Naive thymus-derived CD4-positive, alpha-beta T cell (primary cell): ENCODE measurements at regions not wholly inside any gene's neighbourhood (a gene's known extent, or its start where the extent isn't known, plus 50 kb on each side); places are given as distances from the start of the nearest gene placed in this dataset.

Experiments
- ATAC-seq: fragments of 150-1000 bp; cut with Tn5 transposase; 2 replicates; pipeline ENCODE4 v1.10.0; 2021; ENCODE audit warnings: mild to moderate bottlenecking, moderate library complexity
- CTCF ChIA-PET: fragments of 350-600 bp; sonication (Branson Sonifier 250); formaldehyde crosslinking; loops from one replicate; lab custom pipeline; 2021; ENCODE audit warnings: antibody characterized with exemption; lab: Charles Lee
- POLR2A ChIA-PET: fragments of 350-600 bp; sonication (Branson Sonifier 250); formaldehyde crosslinking; loops from one replicate; lab custom pipeline; 2021; ENCODE audit warnings: antibody characterized with exemption, inconsistent platforms; lab: Charles Lee
- DNase-seq, 9 donors: peaks; one replicate each; pipeline versions ENCODE4 v3.0.0 to v3.0.0-alpha.2; 2020 to 2022; ENCODE audit warnings: mixed read lengths in 1 of 9
- H3K27ac ChIP-seq: one replicate; pipeline ENCODE4 v1.7.0; 2013; ENCODE audit warnings: mild to moderate bottlenecking, low read depth, low read length, moderate library complexity
- H3K27me3 ChIP-seq, 2 donors: one replicate each; pipeline ENCODE4 v1.7.0; 2013; ENCODE audit warnings: low read length in 2 of 2, mild to moderate bottlenecking in 2 of 2, moderate library complexity in 2 of 2; ENCODE audit not compliant: control insufficient read depth in 2 of 2, insufficient read depth in 2 of 2
- H3K36me3 ChIP-seq, 3 experiments: 1 replicate in 2 of 3; 2 replicates in 1 of 3; pipeline ENCODE4 v1.7.0; 2013; ENCODE audit warnings: low read length in 3 of 3, mild to moderate bottlenecking in 3 of 3, moderate library complexity in 1 of 3; ENCODE audit not compliant: insufficient read depth in 3 of 3, control insufficient read depth in 2 of 3
- H3K4me1 ChIP-seq, 2 donors: one replicate each; pipeline ENCODE4 v1.7.0; 2013; ENCODE audit warnings: low read length in 2 of 2, mild to moderate bottlenecking in 2 of 2, moderate library complexity in 1 of 2; ENCODE audit not compliant: control insufficient read depth in 2 of 2, insufficient read depth in 2 of 2
- H3K4me3 ChIP-seq: 2 replicates; pipeline ENCODE4 v1.7.0; 2013; ENCODE audit warnings: mild to moderate bottlenecking, low read length
- H3K9me3 ChIP-seq, 3 experiments: 1 replicate in 2 of 3; 2 replicates in 1 of 3; pipeline ENCODE4 v1.7.0; 2013; ENCODE audit warnings: low read length in 3 of 3; ENCODE audit not compliant: control insufficient read depth in 2 of 3
- H3K27ac Mint-ChIP-seq, 9 donors: one replicate each; pipeline ENCODE4 v1.8.0; 2020 to 2022; ENCODE audit warnings: mixed read lengths in 9 of 9, mild to moderate bottlenecking in 8 of 9, moderate library complexity in 5 of 9, inconsistent platforms in 2 of 9
- H3K27me3 Mint-ChIP-seq, 5 donors: one replicate each; pipeline ENCODE4 v1.8.0; 2021 to 2022; ENCODE audit warnings: mixed read lengths in 5 of 5, mild to moderate bottlenecking in 1 of 5
- H3K36me3 Mint-ChIP-seq, 5 donors: one replicate each; pipeline ENCODE4 v1.8.0; 2020 to 2022; ENCODE audit warnings: mixed read lengths in 5 of 5, mild to moderate bottlenecking in 3 of 5, inconsistent platforms in 1 of 5
- H3K4me1 Mint-ChIP-seq, 7 donors: one replicate each; pipeline ENCODE4 v1.8.0; 2020 to 2022; ENCODE audit warnings: mixed read lengths in 7 of 7, mild to moderate bottlenecking in 3 of 7, inconsistent platforms in 1 of 7
- H3K4me3 Mint-ChIP-seq, 10 donors: one replicate each; pipeline ENCODE4 v1.8.0; 2020 to 2022; ENCODE audit warnings: mild to moderate bottlenecking in 10 of 10, mixed read lengths in 10 of 10, moderate library complexity in 6 of 10, inconsistent platforms in 2 of 10
- H3K9me3 Mint-ChIP-seq, 11 donors: one replicate each; pipeline ENCODE4 v1.8.0; 2020 to 2022; ENCODE audit warnings: mixed read lengths in 11 of 11, mild to moderate bottlenecking in 4 of 11, inconsistent platforms in 1 of 11, moderate library complexity in 1 of 11
- intact Hi-C, 2 donors: fragments of 100-400 bp; cut with micrococcal nuclease; formaldehyde crosslinking; loops; one replicate each; pipeline ENCODE4 v1.15.1; 2023

DNA sequence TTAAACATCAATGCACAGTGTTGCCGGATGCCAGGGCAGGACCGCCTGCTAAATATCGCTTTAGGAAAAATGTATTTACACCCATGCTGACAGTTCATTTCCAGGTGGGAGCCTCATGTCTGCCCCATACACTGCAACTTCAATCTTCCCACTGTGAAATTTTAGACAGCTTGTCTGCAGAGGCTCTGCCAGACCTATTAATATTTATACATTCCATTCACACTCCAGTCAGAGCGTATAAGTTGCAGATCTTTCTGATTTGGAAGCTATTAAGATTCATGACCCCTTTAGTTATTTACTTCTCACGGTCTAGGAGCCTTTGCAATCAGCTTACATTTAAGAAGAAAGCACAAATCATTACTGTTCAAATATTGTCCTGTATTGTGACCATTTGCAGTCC is 357.4 kb downstream of the ATP23 start:
- Histone ChIP-seq H3K9me3 (no peaks in the 10 kb centered on the region), H3K27me3 (no peaks in the 10 kb centered on the region), H3K27ac (no peak overlapping the region), H3K4me1 (no peaks in the 10 kb centered on the region), H3K36me3 (no peaks in the 10 kb centered on the region), H3K4me3 (no peak overlapping the region)
- peaks cover 0 to 26% (median 5%) of the 10 kb centered on the region in 5 donors for H3K27me3 Mint-ChIP-seq
- no peaks in the 10 kb centered on the region for H3K4me1 Mint-ChIP-seq
- no peak for DNase-seq
- POLR2A ChIA-PET, result no interaction called here
- CTCF ChIA-PET, result no interaction called here
- intact Hi-C loops, result no loop called here
- H3K9me3 Mint-ChIP-seq, result peaks cover 0 to under 1% (median 0%) of the 10 kb centered on the region in 11 donors
- no peak overlapping the region for H3K27ac Mint-ChIP-seq
- H3K4me3 Mint-ChIP-seq, result no peak overlapping the region
- no peak for ATAC-seq
- no peaks in the 10 kb centered on the region for H3K36me3 Mint-ChIP-seq

DNA sequence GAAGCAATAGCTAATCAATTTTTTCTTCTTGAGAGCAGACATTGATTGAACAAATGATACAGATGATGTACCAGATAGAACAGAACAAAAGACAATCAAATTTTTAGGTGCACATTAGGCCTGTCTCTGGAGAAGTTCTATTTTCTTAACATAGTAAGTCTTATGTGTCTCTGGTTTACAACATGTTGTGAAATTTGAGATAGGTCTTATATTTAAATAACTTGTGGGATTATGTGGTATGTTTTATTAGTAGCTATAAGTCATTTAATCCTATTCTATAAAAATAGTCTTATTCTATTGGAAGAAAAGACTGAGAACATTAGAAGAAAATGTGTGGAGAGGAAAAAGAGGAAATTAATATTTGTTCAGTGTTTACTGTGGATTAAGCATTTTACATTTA is 358.0 kb downstream of the ATP23 start:
- no peak overlapping the region for H3K4me3 Mint-ChIP-seq
- CTCF ChIA-PET, result no interaction called here
- DNase-seq (no peak), ATAC-seq (no peak)
- H3K27me3 ChIP-seq, result no peaks in the 10 kb centered on the region
- H3K4me1 ChIP-seq, result no peaks in the 10 kb centered on the region
- H3K36me3 Mint-ChIP-seq, result no peaks in the 10 kb centered on the region
- H3K27ac Mint-ChIP-seq, result no peak overlapping the region
- H3K27me3 Mint-ChIP-seq, result peaks cover 0 to 26% (median 5%) of the 10 kb centered on the region in 5 donors
- POLR2A ChIA-PET, result no interaction called here
- intact Hi-C loops, result no loop called here
- H3K4me1 Mint-ChIP-seq, result no peaks in the 10 kb centered on the region
- no peaks in the 10 kb centered on the region for H3K36me3 ChIP-seq
- H3K9me3 Mint-ChIP-seq, result no peaks in the 10 kb centered on the region
- H3K4me3 ChIP-seq, result no peak overlapping the region
- no peaks in the 10 kb centered on the region for H3K9me3 ChIP-seq
- no peak overlapping the region for H3K27ac ChIP-seq

DNA sequence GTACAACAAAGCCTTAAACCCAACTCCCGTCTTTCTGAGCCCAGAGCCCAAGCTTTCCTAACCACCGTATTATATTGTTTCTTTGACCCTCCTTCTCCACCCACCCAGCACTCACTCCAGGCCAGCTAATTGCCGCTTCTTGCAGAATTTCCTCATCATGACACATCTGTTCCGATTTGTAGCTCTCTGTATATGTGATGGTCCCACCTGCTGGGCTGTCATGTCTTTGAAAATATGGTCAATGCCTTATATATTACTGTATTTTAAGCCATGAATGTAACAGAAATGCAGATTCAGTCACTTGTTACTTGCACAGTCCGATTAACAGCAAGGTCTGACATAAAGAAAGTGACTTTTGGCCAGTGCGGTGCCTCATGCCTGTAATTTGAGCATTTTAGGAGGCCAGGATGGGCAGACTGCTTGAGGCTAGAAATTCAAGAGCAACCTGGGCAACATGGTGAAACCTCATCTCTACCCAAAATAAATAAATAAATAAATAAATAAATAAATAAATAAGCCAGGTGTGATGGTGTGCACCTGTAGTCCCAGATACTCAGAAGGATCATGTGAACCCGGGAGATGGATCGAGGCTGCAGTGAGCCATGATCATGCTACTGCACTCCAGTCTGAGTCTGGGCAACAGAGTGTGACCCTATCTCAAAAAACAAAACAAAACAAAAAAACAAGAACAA is 359.8 kb downstream of the ATP23 start:
- Mint-ChIP-seq H3K4me1 (no peaks in the 10 kb centered on the region), H3K9me3 (no peaks in the 10 kb centered on the region), H3K36me3 (no peaks in the 10 kb centered on the region), H3K27ac (no peak overlapping the region), H3K27me3 (peaks cover 0 to 16% (median 0%) of the 10 kb centered on the region in 5 donors), H3K4me3 (no peak overlapping the region)
- DNase-seq (no peak), ATAC-seq (no peak)
- no peaks in the 10 kb centered on the region for H3K27me3 ChIP-seq
- H3K4me3 ChIP-seq, result no peak overlapping the region
- POLR2A ChIA-PET, result no interaction called here
- CTCF ChIA-PET, result interaction anchor here (0.6 kb wide), 1 partner anchor 8 kb away, joined by 3 read pairs; no protein-coding TSS in a partner anchor
- H3K36me3 ChIP-seq, result no peaks in the 10 kb centered on the region
- no peaks in the 10 kb centered on the region for H3K9me3 ChIP-seq
- intact Hi-C loops, result no loop called here
- H3K27ac ChIP-seq, result no peak overlapping the region
- no peaks in the 10 kb centered on the region for H3K4me1 ChIP-seq

DNA sequence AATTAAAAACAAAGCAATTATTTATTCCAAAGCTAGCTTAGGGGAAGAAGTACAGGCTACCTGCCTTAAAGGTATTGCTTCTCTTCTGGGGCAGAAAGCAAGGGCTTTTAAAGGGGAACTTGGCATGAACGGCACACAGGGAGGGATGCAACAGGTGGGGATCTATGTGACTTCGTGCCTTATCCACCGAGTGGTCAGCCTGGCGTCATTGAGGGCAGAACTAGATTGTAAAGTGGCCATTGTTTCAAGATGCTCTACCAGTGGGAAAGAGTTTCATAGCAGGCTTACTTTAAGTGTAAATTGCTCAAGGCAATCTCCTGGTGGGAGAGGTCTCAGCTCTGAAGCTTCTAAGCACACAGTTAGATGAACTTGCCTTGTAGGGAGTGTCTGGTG is 360.4 kb downstream of the ATP23 start:
- H3K27ac ChIP-seq, result no peak overlapping the region
- CTCF ChIA-PET, result no interaction called here
- POLR2A ChIA-PET, result no interaction called here
- intact Hi-C loops, result no loop called here
- H3K27ac Mint-ChIP-seq, result no peak overlapping the region
- no peaks in the 10 kb centered on the region for H3K27me3 ChIP-seq
- H3K9me3 ChIP-seq, result no peaks in the 10 kb centered on the region
- H3K36me3 ChIP-seq, result no peaks in the 10 kb centered on the region
- H3K4me3 Mint-ChIP-seq, result no peak overlapping the region
- peaks cover 0 to 16% (median 0%) of the 10 kb centered on the region in 5 donors for H3K27me3 Mint-ChIP-seq
- H3K4me1 ChIP-seq, result no peaks in the 10 kb centered on the region
- H3K36me3 Mint-ChIP-seq, result no peaks in the 10 kb centered on the region
- no peaks in the 10 kb centered on the region for H3K4me1 Mint-ChIP-seq
- DNase-seq (no peak), ATAC-seq (no peak)
- no peak overlapping the region for H3K4me3 ChIP-seq
- H3K9me3 Mint-ChIP-seq, result peaks cover 0 to 5% (median 0%) of the 10 kb centered on the region in 11 donors

DNA sequence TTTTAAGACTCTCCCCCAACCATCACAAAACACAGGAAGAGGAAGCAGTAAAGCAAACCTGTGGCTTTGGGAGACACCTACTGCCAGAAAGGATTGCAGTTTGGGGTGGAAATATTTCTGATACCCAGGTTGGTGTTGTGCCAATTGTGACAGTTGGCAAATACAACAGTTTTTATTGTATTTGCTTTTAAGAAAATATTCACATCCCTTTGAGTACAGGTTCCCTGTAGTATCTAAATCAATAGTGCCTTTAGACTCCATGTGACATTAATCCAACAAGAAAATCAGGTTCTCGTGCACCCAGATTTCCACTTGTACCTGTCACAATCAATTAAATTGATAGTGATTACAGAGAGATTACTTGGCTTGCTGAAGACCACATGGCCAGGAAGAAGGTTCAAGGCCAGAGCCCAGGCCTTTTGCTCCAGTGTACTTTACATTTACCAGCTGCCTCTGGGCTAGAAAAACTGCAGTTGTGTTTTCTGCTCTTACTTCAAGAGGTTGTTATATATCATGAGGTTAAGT is 361.2 kb downstream of the ATP23 start:
- Histone ChIP-seq H3K27me3 (no peaks in the 10 kb centered on the region), H3K4me1 (no peaks in the 10 kb centered on the region), H3K9me3 (no peaks in the 10 kb centered on the region), H3K27ac (no peak overlapping the region), H3K4me3 (no peak overlapping the region), H3K36me3 (no peaks in the 10 kb centered on the region)
- Mint-ChIP-seq H3K9me3 (peaks cover 0 to 6% (median 0%) of the 10 kb centered on the region in 11 donors), H3K4me1 (no peaks in the 10 kb centered on the region), H3K27me3 (peaks cover 0 to 12% (median 0%) of the 10 kb centered on the region in 5 donors), H3K36me3 (no peaks in the 10 kb centered on the region), H3K27ac (no peak overlapping the region), H3K4me3 (no peak overlapping the region)
- POLR2A ChIA-PET, result no interaction called here
- DNase-seq (no peak), ATAC-seq (no peak)
- intact Hi-C loops, result no loop called here
- CTCF ChIA-PET, result no interaction called here

DNA sequence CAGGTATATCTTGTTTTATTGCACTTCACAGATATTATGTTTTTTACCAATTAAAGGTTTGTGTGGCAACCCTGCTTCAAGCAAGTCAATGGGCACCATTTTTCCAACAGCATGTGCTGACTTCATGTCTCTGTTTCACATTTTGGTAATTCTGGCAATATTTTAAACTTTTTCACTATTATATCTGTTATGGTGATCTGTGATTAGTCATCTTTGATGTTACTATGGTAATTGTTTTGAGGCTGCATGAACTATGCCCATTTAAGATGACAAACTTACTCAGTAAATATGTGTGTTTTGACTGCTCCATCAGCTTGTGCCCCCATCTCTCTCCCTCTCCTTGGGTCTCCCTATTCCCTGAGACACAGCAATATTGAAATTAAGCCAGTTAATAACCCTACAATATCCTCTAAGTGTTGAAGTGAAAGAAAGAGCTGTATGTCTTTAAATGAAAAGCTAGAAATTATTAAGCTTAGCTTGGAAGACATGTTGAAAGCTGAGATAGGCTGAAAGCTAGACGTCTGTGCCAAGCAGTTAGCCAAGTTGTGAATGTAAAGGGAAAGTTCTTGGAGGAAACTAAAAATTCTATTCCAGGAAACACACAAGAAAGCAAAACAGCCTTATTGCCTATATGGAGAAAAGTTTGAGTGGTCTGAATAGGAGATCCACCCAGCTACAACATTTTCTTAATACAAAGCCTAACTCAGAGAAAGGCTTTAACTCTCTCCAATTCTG is 365.1 kb downstream of the ATP23 start:
- ATAC-seq, result no peak
- H3K4me1 Mint-ChIP-seq, result no peaks in the 10 kb centered on the region
- intact Hi-C loops, result no loop called here
- CTCF ChIA-PET, result no interaction called here
- no peak overlapping the region for H3K27ac ChIP-seq
- no peaks in the 10 kb centered on the region for H3K36me3 ChIP-seq
- DNase-seq, result no peak
- no peak overlapping the region for H3K4me3 ChIP-seq
- POLR2A ChIA-PET, result no interaction called here
- H3K27me3 ChIP-seq, result no peaks in the 10 kb centered on the region
- H3K36me3 Mint-ChIP-seq, result no peaks in the 10 kb centered on the region
- H3K4me1 ChIP-seq, result no peaks in the 10 kb centered on the region
- H3K27ac Mint-ChIP-seq, result no peak overlapping the region
- peaks cover 0 to 9% (median 0%) of the 10 kb centered on the region in 11 donors for H3K9me3 Mint-ChIP-seq
- peaks cover 0 to 7% (median 0%) of the 10 kb centered on the region in 5 donors for H3K27me3 Mint-ChIP-seq
- H3K4me3 Mint-ChIP-seq, result no peak overlapping the region
- H3K9me3 ChIP-seq, result no peaks in the 10 kb centered on the region
